ENCODE measurements at regions not wholly inside any gene's neighbourhood (a gene's known extent, or its start where the extent isn't known, plus 50 kb on each side); places are given as distances from the start of the nearest gene placed in this dataset.

DNA sequence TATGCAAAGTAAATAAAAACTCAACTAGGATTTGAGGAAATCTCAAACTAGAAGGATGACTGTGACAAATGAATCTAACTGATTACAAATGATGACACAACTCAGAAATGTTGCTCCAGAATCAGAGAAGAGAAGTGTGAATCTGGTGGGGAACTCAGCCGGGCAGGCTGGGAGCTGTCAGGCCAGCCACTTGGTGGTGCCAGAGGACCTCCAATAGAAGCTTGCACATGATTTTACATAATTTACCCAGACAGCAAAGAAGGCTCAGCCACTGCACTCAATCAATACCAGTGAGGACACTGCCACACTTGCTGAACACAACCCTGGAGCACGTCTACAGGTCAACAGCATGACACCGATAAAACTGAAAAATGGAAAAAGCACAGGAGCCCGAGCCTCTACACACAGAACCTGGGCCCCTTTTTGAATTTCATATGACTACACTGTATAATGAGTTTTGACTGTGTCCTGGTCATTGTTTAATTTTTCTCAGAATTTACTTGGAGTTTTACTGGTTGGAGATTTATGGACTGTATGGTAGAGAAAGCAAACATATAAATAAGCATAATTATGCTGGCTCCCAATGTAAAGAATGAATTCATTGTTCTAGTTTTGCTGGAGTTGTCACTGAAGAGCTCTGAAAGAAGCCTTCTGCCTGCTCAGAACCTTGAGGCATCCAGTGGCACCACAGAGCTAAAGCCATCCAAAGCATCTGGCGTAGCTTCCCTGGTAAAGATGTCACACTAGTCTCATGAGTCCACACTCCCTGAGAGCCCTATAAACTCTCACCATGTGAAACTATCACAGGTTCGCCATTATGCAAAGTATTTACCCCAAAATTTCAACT lies 296.5 kb downstream of the THBS2 start:
- Mint-ChIP-seq H3K27me3 (peaks cover 32% of the 10 kb centered on the region), H3K9me3 (no peaks in the 10 kb centered on the region), H3K4me3 (no peak overlapping the region), H3K27ac (no peak overlapping the region), H3K4me1 (ENCODE audit: low read depth) (no peaks in the 10 kb centered on the region), H3K36me3 (ENCODE audit: low read depth) (no peaks in the 10 kb centered on the region)

DNA sequence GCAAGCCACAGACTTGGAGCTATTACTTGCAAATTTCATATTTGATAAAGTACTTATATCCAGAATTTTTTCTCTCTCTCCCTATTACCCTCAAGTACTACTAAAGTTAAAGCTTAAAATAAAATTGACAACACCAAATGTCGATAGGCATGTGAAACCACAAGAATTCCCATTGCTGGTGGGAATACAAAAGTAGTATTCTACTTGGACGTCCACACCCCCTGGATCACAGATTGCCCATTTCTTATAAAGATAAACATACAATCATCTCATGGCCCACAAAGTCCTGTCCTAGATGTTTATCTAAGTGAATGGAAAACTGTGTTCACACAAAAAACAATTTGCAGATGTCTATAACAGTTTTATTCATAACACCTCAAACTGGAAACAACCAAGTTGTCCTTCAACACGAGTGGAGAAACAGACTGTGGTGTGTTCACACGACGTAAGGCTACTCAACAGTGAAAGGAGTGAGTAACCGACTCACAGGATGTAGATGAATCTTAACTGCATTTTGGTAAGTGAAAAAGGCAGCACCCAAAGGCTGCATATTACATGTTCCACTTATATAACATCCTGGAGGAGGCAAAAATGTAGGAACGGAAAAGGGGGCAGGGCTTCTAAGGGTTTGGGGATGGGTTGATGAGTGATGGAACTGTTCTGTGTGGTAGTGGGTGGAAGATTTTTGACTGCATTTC lies 297.4 kb downstream of the THBS2 start:
- H3K4me1 Mint-ChIP-seq (ENCODE audit: low read depth): no peaks in the 10 kb centered on the region
- no peaks in the 10 kb centered on the region for H3K9me3 Mint-ChIP-seq
- H3K27ac Mint-ChIP-seq: no peak overlapping the region
- no peak overlapping the region for H3K4me3 Mint-ChIP-seq
- H3K27me3 Mint-ChIP-seq: peaks cover 29% of the 10 kb centered on the region
- no peaks in the 10 kb centered on the region for H3K36me3 Mint-ChIP-seq (ENCODE audit: low read depth)

DNA sequence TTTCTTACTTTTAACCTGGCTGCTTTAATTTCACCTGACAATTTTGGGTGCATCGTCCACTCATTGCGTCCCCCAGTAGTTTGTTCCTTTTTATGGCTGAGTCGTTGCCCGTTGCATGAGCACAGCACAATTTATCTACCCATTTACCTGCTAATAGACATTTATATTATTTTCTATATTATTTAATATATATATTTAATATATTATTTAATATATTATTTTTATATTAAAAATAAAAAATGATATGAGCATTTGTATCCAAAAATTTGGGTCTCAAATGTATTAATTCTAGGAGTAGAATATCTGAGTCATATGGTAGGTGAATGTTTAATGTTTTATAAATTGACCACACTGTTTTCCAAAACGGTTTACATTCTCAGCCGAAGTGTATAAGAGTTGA lies 300.2 kb downstream of the THBS2 start:
- Mint-ChIP-seq H3K27ac (no peak overlapping the region), H3K36me3 (ENCODE audit: low read depth) (no peaks in the 10 kb centered on the region), H3K4me1 (ENCODE audit: low read depth) (no peaks in the 10 kb centered on the region)

DNA sequence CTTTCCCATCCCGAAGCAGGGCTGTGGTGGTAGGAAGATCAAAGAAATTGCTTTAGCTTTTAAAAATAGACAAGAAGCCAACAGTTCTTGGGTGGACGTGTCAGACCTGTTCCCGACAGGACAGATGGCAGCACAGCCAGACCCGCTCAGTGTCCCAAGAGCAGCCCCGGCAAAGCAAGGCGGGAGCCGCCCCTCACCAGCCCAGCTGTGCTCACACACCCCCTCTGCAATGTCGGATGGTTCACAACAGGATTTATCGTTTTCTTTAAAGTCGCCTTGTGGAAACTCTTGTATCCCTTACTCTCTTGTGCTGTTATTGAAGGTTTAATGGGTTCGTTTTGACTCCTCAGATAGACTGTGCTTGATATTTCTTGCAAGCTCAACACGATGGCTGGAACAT lies 302.4 kb downstream of the THBS2 start:
- Mint-ChIP-seq H3K27ac (no peak overlapping the region), H3K36me3 (ENCODE audit: low read depth) (no peaks in the 10 kb centered on the region), H3K9me3 (no peaks in the 10 kb centered on the region), H3K27me3 (peaks cover 20% of the 10 kb centered on the region), H3K4me1 (ENCODE audit: low read depth) (no peaks in the 10 kb centered on the region), H3K4me3 (no peak overlapping the region)

More for the DNA sequence above, 300.2 kb downstream of the THBS2 start:
- Mint-ChIP-seq H3K27me3 (peaks cover 28% of the 10 kb centered on the region), H3K9me3 (no peaks in the 10 kb centered on the region), H3K4me3 (no peak overlapping the region)

DNA sequence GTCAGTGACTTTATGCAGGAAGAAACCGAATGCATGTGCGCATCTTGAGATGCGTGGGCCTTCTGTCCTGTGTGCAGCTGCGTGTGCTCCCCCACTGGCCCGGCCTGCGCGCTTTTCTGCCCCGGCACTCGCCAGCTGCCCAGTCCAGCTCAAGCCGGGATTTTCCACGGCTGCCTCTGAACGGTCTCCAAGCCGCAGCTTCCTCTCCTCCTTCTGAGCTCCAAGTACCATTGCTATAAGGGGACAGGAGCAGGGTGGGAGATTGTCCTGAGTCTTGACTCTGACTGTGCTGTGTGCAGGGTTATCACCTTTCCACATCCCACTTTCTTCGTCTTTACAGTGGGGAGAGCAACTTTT lies 302.8 kb downstream of the THBS2 start:
- H3K36me3 Mint-ChIP-seq (ENCODE audit: low read depth): no peaks in the 10 kb centered on the region
- H3K27me3 Mint-ChIP-seq: peaks cover 18% of the 10 kb centered on the region
- no peak overlapping the region for H3K27ac Mint-ChIP-seq
- no peaks in the 10 kb centered on the region for H3K9me3 Mint-ChIP-seq
- H3K4me1 Mint-ChIP-seq (ENCODE audit: low read depth): no peaks in the 10 kb centered on the region
- H3K4me3 Mint-ChIP-seq: no peak overlapping the region

DNA sequence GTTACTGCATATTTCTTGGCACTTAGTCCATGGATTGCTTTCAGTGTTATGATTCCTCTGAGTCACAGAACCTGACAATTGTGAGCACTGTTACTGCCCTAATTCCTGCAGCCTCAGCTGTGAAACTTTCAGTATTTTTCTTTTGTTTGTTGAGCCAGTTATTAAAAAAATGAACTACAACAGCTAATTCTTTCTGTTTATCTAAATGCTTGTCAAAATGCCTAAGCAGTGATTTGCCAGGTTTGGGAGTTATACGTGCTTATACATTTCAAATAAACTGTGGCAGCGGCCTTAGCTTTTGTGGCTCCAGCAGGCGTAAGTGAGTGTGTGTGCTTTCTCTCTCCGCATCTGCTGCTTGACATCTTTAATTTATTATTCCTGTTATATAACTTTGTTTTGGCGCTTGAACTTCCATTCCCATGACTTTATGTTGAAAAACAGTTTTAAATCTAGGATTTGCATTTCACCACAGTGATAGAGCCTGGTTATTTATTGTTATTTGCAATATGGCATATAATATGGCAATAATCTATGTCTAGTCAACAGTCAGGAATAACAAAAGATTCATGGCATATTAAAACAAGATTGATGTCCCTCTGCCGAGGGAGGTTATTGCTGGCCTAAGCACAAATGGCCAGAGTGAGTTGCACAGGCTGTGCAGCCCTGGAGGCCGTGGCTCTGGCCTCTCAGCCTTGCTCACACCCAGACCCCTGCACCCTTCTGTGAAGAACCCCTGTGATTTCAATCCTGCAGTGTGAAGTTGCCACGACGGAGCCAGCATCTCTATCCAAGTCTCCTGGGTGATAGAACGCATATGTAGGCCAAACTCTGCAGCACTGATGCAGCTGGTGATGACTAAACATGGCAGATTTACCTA lies 303.4 kb downstream of the THBS2 start:
- no peaks in the 10 kb centered on the region for H3K9me3 Mint-ChIP-seq
- H3K4me3 Mint-ChIP-seq: no peak overlapping the region
- no peak overlapping the region for H3K27ac Mint-ChIP-seq
- H3K4me1 Mint-ChIP-seq (ENCODE audit: low read depth): no peaks in the 10 kb centered on the region
- H3K27me3 Mint-ChIP-seq: peaks cover 14% of the 10 kb centered on the region
- H3K36me3 Mint-ChIP-seq (ENCODE audit: low read depth): no peaks in the 10 kb centered on the region

DNA sequence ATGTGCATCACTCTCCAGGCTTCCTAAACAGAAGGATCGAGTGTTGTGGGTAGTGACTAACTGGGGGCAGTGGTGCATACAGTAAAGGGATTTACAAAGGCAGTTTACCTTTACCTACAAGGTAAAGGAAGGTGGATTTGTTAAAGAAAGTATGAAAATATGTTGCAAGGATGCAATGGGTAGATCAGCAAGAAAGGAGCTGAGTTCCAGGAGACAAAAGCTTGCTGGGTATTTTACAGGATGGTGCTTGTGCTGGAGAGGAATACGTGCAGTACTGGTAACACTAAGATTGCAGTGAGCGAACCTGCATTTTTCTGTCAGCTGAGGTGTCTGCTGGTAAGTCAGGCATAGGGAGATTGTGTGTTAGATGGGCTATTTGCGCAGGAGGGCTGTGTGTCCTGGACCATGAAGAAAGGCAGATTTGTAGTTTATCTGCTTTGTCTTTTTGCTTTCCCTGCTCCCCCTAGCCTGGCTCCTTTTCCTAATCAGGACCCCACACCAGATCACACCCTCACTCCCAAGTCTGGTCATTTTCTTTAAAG lies 304.6 kb downstream of the THBS2 start:
- no peaks in the 10 kb centered on the region for H3K4me1 Mint-ChIP-seq (ENCODE audit: low read depth)
- H3K36me3 Mint-ChIP-seq (ENCODE audit: low read depth): no peaks in the 10 kb centered on the region
- H3K4me3 Mint-ChIP-seq: no peak overlapping the region
- no peak overlapping the region for H3K27ac Mint-ChIP-seq
- peaks cover 12% of the 10 kb centered on the region for H3K27me3 Mint-ChIP-seq
- H3K9me3 Mint-ChIP-seq: no peaks in the 10 kb centered on the region

DNA sequence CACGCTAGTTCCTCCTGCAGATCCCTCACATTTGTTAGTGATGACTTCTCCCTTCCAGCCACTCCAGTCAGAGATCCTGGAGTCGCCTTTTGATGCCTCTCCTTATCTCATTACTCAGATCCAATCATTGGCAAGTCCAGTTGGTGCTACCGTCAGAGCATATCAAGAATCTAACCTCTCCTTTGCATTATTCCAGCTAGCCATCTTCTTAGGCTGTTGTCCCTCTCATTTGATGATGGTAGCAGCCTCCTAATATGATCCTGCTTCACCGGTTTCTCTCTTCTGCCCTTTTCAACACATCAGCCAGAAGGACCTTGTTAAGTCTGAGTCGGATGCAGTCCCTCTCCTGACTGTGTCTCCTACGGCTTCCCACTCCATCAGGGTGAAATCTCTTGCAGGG lies 305.6 kb downstream of the THBS2 start:
- H3K4me3 Mint-ChIP-seq: no peak overlapping the region
- H3K36me3 Mint-ChIP-seq (ENCODE audit: low read depth): no peaks in the 10 kb centered on the region
- H3K4me1 Mint-ChIP-seq (ENCODE audit: low read depth): no peaks in the 10 kb centered on the region
- H3K9me3 Mint-ChIP-seq: no peaks in the 10 kb centered on the region
- no peak overlapping the region for H3K27ac Mint-ChIP-seq
- H3K27me3 Mint-ChIP-seq: peaks cover 9% of the 10 kb centered on the region

DNA sequence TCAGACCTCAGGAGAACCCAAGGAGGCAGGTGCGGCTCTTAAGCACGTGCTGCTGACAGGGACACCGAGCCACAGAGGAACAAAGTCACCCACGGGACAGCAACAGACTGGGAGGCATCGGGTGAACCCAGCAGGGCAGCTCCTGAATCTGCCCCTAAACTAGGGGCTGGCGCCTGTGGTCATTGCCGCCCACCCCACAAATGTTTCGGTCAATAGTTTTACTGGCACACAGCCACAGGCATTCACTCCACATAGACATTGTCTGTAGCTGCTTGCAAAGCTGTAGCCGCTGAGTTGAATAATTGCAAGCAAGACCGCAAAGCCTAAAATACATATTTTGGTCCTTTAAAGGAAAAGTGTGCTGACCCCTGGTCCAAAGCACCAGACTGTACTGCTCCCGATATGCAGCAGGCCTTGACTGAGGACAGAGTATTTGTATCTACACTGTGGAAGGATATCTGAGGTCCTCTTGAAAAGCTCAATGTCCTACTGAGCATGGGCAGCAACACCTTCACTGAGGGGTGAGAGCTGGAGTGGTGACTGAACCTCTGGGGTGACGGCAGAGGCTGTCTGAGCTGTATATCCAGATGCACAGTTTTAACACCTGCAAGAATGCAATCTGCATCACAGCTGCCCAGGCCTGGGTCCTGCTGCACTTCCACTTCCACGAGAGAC lies 310.3 kb downstream of the THBS2 start:
- Mint-ChIP-seq H3K27ac (no peak overlapping the region), H3K27me3 (peaks cover 11% of the 10 kb centered on the region), H3K9me3 (no peaks in the 10 kb centered on the region), H3K36me3 (ENCODE audit: low read depth) (no peaks in the 10 kb centered on the region), H3K4me3 (no peak overlapping the region), H3K4me1 (ENCODE audit: low read depth) (no peaks in the 10 kb centered on the region)

DNA sequence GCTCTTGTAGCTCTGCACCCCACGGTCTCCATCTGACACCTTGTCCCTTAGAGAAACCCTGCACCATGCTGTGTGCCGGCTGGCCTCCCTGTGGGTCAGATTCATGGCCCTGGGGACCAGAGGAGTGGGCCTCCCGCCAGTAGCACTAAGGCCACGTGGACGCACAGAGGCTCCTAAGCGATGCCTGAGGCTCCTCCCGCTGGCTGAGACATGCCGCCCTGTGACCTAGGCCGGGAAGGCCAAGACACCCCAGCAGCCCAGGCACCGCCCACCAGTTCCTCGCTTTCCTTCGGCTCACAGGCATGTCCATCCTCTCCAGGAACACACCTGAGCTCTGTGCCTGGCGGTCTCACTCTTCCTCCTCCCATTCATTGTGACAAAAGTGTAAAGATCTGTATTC lies 311.0 kb downstream of the THBS2 start:
- H3K27ac Mint-ChIP-seq: no peak overlapping the region
- no peaks in the 10 kb centered on the region for H3K9me3 Mint-ChIP-seq
- H3K27me3 Mint-ChIP-seq: peaks cover 6% of the 10 kb centered on the region
- no peaks in the 10 kb centered on the region for H3K4me1 Mint-ChIP-seq (ENCODE audit: low read depth)
- no peak overlapping the region for H3K4me3 Mint-ChIP-seq
- no peaks in the 10 kb centered on the region for H3K36me3 Mint-ChIP-seq (ENCODE audit: low read depth)

DNA sequence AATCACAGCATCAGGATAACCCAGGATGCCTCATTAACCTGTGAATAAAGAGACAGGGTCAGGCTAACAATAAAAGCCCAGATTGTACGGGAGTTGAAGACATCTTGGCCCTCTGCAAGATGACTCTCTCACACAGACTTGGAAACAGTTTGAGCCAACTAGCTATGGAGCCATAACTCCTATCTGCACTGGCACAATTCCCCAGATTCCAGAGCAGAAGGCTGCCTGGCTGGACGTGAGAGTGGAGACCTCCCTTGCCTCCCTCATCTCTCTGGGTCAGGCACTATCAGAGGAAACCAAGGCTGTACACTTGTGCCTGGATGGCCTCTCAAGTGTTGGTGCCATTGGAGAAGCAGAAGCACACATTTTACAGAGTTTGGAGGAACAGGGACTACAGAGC lies 312.6 kb downstream of the THBS2 start:
- no peak overlapping the region for H3K27ac Mint-ChIP-seq
- H3K27me3 Mint-ChIP-seq: peaks cover 9% of the 10 kb centered on the region
- no peak overlapping the region for H3K4me3 Mint-ChIP-seq
- no peaks in the 10 kb centered on the region for H3K4me1 Mint-ChIP-seq (ENCODE audit: low read depth)
- H3K9me3 Mint-ChIP-seq: no peaks in the 10 kb centered on the region
- no peaks in the 10 kb centered on the region for H3K36me3 Mint-ChIP-seq (ENCODE audit: low read depth)

DNA sequence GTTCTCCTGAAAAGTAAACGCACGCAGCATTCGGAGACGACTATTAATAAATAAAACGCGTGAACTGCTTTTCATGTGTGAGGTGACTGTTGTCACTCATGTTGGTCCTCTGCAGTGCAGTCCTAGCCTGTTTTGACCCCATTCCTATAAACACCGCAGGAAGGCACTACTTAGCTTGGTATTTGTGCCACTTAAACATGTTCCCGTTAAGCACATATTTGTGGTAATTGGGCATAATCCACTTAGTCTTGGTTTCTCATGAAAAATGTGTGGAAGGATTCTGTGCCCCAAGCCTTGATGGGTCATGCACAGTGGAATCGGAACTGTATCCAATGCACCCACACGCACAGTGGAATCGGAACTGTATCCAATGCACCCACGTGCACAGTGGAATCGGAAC lies 313.9 kb downstream of the THBS2 start:
- no peaks in the 10 kb centered on the region for H3K36me3 Mint-ChIP-seq (ENCODE audit: low read depth)
- H3K4me3 Mint-ChIP-seq: no peak overlapping the region
- H3K27ac Mint-ChIP-seq: no peak overlapping the region
- H3K4me1 Mint-ChIP-seq (ENCODE audit: low read depth): no peaks in the 10 kb centered on the region
- H3K27me3 Mint-ChIP-seq: peaks cover 21% of the 10 kb centered on the region
- no peaks in the 10 kb centered on the region for H3K9me3 Mint-ChIP-seq

DNA sequence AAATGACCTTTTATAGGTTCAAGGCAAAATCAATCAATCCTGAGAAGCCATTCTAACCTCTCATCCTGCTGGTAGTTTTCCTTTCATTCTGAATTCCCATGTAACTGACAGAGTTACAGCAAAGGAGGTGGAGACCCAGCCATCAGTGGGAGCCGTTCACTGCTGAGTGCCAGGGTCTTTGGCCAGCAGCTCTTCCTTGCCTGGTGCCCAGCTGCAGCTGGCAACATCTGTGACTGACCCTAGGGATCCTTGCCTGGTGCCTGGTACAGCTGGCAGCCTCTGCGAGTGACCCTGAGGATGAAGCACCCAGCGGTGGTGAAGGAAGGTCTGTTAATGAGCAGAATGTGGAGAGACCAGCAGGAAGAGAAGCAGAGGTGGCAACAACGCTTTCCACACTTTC lies 314.6 kb downstream of the THBS2 start:
- no peaks in the 10 kb centered on the region for H3K4me1 Mint-ChIP-seq (ENCODE audit: low read depth)
- H3K9me3 Mint-ChIP-seq: no peaks in the 10 kb centered on the region
- no peak overlapping the region for H3K4me3 Mint-ChIP-seq
- H3K27ac Mint-ChIP-seq: no peak overlapping the region
- peaks cover 27% of the 10 kb centered on the region for H3K27me3 Mint-ChIP-seq
- H3K36me3 Mint-ChIP-seq (ENCODE audit: low read depth): no peaks in the 10 kb centered on the region

DNA sequence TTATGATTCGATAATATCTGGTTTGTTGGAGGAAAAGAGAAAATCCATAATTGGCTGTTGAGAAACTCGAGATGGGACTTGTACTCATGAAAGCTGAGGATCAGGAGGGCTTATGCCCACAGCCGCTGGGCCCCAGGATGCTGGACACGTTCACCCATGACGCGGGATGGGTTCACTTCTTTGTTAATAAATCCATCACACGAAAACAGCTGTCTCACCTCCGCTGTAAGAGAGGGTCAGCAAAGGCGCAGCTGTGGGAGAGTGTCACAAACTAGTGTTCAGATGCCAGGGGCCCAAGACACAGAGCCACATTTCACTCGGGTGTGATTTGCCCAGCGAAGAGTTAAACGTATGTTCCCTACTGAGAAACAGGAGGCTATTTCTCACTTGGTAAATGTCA lies 315.1 kb downstream of the THBS2 start:
- H3K27ac Mint-ChIP-seq: no peak overlapping the region
- no peaks in the 10 kb centered on the region for H3K36me3 Mint-ChIP-seq (ENCODE audit: low read depth)
- peaks cover 31% of the 10 kb centered on the region for H3K27me3 Mint-ChIP-seq
- H3K4me1 Mint-ChIP-seq (ENCODE audit: low read depth): no peaks in the 10 kb centered on the region
- no peak overlapping the region for H3K4me3 Mint-ChIP-seq
- no peaks in the 10 kb centered on the region for H3K9me3 Mint-ChIP-seq
